ENCODE measurements at regions not wholly inside any gene's neighbourhood (a gene's known extent, or its start where the extent isn't known, plus 50 kb on each side); places are given as distances from the start of the nearest gene placed in this dataset.

DNA sequence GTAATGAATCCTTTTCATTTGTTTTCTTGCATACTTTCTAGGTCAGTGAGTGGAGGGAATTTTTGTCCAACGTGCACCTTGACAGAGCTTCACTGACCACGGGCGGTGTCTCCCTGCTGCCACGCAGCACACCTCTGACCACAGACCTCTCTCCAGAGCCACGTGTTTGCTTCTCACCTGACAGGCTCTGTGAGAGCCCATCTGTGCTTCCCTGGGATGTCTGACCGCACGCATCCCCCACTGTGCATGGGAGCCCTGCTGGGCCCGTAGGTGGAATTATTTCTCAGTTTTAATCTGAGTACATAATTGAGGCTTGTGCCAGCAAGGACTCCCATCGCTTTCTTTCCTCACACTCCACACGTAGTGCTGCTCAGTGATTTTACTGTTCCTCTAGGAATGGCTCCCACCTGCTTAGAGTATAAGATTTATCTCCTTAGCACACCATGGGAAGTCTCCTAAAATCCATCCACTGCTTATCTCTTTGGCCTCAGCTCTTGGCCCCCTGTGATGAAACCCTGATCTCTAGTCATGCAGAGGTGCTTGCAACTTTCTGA lies 482.6 kb downstream of the TSN start:
- DNase-seq: no peak

- DNase-seq: no peak
These were observed 484.0 kb downstream of the TSN start for GRCh38 chr2:122239440-122239839.

GRCh38 chr2:122244598-122245229 lies 489.3 kb downstream of the TSN start:
- no peak for DNase-seq

- no peak for DNase-seq
These were observed 494.2 kb downstream of the TSN start for GRCh38 chr2:122249673-122250072.

DNA sequence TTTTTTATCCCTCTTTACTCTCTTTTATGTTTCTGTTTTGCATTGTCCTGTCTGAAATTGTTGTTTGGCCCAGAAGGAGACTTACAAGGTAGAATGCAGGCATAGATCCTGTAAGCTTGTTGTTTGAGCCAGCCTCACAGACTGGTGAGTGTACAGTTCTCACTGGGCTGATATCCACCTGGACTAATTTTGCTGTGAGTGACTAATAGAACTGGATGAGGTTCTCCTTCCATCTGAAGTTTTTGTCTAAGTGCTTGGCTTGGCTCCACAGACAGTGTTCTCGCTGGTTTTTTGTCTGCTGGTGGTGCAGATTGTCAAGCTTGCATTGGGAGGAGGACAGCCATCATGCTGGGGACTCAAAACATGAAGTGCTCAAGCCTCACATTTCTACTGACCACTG lies 495.7 kb downstream of the TSN start:
- no peak for DNase-seq

DNA sequence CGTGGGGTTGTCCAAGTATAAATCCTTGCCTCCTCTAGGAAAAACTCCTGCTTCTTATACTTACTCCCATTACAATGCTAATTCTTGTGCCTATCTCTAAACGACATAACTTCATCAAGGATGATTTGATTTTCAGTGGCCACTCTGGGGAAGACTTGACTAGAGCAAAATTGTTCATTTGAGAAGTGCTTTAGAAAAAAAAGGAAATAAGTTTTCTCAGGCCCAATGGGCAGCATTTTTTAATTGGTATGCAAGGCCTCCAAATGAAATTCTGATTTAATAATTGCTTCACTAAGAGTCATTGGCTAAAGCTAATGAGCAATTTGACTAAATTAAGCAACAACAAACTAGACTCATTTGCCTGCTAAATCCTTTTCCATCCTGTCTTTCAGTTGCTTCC lies 496.1 kb downstream of the TSN start:
- DNase-seq: no peak

DNA sequence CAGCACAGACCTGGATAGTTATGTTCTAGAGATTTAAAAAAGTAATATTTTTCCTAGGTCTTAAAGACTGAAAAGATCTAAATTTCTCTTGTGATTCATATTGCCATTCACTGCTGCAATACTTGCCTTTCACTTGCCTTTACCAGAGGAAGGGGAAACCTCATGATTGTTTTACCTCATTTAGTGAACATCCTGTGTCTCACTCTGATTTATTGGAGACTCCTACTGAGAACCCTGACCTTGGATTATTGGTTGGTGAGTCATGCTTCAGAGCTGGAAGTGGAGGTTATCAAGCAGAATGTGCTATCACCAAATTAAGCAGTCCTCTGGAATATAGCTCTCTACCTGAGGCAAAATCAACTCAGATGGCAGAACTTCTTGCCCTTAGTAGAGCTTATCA lies 500.5 kb downstream of the TSN start:
- no peak for DNase-seq

- DNase-seq: no peak
These were observed 506.5 kb downstream of the TSN start for GRCh38 chr2:122261911-122262310.

DNA sequence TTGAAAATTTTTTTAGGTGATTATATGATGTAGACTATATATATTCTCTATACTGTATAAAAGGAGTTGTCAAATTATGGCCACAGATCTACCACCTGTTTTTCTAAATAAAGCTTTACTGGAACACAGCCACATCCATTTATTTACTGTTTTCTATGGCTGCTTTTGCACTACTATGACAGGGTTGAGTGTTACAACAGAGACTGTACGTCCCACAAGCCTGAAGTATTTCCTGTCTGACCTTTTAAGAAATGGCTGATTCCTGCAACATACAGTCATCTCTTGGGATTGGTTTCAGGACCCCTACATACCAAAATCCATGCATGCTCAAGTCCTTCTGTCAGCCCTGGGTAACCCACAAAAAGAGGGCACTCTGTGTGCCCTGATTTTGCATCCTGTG lies 508.3 kb downstream of the TSN start:
- DNase-seq: no peak

DNA sequence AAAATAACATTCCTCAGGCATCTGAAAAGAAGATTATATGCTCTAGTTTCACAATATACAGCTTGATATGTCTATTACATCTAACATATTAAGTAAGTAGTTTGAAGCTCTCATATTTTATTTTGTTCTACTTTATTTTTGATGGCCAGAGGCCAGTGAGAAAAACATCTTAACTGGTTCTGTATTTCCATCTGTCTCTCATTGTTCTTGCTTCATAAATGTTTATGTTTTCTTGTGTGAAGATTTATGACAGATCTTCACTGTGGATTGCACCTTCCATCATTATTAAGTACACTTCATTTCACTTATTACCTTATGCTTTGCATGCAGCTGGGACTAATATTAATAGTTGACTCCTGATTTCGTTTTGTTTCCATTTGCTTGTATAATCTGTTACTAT lies 511.2 kb downstream of the TSN start:
- DNase-seq: no peak

DNA sequence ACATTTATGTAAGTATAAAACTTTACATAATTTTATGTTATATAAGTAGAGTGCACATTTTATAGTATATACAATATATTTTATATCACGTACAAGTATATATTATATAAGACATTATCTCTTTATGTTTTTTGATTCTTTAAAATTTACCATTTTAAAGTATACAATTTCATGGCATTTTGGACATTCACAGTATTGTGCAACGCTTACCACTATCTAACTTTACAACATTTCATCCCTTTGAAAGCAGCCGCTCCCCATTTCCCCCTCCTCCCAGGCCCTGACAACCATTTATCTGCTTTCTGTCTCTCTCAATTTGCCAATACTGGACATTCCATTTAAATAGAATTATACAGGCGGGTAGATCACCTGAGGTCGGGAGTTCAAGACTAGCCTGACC lies 512.5 kb downstream of the TSN start:
- no peak for DNase-seq

- no peak for DNase-seq
These were observed 518.5 kb downstream of the TSN start for GRCh38 chr2:122273785-122274419.

GRCh38 chr2:122277956-122278355 lies 522.5 kb downstream of the TSN start:
- DNase-seq: no peak

DNA sequence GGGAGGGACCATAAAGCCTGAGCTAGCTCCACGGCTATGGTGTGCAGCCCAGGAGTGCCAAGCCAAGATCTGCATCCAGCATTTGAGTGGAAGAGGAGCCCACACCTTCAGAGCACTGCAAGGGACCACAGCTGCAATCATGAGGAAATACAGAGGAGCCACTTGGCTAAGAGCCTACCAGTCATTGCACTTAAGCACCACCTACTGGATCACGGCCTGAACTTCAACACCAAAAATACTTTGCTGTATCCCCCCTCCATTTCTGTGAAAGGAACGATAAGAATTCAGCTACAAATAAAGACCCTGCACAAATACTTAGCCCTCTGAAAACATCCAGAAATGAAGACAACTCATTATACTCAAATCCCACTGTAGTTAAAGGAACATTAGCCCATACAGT lies 545.3 kb downstream of the TSN start:
- DNase-seq: peak; percentile 2 to 4

GRCh38 chr2:122307763-122308162 lies 552.3 kb downstream of the TSN start:
- no peak for DNase-seq

- DNase-seq: no peak
These were observed 559.9 kb downstream of the TSN start for GRCh38 chr2:122315306-122315705.

GRCh38 chr2:122319539-122320132 lies 564.2 kb downstream of the TSN start:
- DNase-seq: no peak

GRCh38 chr2:122322815-122323214 lies 567.4 kb downstream of the TSN start:
- DNase-seq: no peak

GRCh38 chr2:122323927-122324326 lies 568.5 kb downstream of the TSN start:
- DNase-seq: no peak

GRCh38 chr2:122326471-122326870 lies 571.0 kb downstream of the TSN start:
- no peak for DNase-seq

DNA sequence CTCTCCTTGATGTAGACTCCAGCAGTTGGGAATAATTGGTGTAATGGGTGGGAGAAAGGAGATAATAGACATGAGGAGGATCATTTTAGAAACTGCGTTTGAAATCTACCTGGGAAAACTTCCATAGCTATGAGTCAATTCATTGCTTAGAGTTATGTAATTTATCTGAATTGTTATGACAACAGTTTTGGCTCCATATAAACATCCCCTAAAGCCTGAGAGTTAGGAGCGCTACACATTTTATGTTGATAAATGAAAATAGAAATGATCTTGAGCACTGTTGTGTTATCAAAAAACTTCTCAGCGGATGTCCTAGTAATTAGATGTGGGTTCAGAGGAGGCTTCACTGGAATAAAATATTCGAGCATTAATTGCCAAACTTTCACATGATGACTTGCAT lies 573.4 kb downstream of the TSN start:
- DNase-seq: no peak

GRCh38 chr2:122329278-122329677 lies 573.8 kb downstream of the TSN start:
- DNase-seq: no peak

DNA sequence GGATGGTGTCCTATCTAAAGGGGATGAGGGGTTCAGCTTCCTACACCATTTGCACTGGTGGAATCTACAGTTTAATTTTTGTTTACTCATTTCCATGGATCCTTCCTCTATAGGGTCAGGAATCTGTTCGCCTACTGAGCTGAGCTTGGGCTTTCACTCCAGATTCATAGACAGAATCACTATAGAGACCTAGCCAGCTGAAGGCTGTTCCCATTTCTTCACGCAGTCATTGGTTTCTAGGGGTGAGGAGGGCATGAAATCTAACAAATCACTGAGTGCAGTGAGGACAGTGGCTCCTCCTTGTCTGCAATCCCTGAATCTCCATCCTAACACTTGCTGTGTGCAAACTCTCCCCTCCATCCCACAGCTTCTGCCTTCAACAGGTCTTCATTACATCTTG lies 578.5 kb downstream of the TSN start:
- DNase-seq: no peak

DNA sequence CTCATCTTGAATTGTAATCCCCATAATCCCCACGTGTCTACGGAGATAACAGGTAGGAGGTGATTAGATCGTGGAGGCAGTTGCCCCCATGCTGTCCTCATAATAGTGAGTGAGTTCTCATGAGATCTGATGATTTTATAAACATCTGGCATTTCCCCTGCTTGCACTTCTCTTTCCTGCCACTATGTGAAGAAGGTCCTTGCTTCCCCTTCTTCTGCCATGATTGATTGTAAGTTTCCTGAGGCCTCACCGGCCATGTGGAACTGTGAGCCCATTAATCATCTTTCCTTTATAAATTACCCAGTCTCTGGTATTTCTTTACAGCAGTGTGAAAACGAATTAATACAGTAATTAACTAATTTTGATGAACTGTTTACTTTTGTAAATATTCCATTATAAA lies 582.5 kb downstream of the TSN start:
- no peak for DNase-seq

DNA sequence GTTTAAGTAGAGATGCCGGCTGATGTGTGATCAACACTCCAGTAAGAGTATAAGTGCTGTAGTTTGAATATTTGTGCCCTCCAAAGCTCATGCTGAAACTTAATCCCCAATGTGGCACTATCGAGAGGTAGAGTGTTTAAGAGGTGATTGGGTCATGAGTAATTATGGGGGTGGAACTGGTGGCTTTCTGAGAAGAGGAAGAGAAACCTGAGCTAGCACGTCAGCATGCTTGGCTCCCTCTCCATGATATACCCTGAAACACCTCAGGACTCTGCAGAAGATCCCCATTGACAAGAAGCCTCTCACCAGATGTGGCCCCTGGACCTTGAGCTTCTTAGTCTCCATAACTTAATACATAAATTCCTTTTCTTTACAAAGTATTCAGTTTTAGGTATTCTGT lies 584.8 kb downstream of the TSN start:
- DNase-seq: no peak

Data from AML-193 (cell line).